ENCODE measurements at regions not wholly inside any gene's neighbourhood (a gene's known extent, or its start where the extent isn't known, plus 50 kb on each side); places are given as distances from the start of the nearest gene placed in this dataset.

- DNase-seq, result no peak
Observed at GRCh38 chr2:59957504-59957903, 596.0 kb downstream of the BCL11A start.

DNA sequence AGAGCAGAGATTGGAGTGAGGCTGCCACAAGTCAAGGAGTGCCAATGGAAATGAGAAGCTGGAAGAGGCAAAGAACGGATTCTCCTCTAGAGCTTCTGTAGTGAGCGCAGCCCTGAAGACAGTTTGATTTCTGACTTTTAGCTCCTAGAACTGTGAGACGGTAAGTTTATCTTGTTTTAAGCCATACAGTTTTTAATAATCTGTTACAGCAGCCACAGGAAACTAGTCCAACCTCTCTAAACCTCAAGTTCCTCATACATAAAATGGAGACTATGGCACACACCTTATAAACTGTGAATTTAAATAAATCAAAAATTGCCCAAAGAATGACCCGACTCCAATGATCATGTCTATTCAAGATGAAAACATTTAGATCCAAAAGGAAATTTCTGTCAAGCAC is 596.5 kb downstream of the BCL11A start:
- DNase-seq, result no peak

DNA sequence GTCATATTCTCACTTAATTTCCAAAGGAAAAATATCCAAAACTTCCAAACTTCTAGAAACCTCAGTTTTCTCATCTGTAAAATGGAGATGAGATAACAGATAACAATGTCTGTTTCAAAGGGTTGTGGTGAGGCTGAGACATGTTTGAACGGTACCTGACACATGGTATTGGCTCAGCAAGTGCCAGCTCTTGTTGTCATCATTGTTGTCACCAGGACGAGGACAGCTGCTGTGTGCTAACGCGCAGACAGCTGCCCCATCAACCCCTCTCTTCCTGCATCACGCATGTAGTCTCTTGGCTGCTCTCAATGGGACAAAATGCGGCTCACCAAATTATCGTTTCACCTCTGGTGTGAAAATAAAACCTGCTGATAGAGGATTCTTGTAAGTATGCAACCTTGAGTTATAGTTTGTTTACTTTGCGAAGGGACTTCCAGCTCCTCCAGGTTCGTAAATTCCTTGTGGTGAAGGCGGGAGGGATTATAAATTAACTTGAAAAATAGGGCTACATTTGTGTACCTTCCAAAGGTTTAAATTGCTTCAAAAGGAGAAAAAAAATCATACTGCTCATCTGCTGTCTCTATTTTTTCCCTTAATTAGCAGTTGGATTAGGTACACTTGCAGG is 605.4 kb downstream of the BCL11A start:
- no peak for DNase-seq

GRCh38 chr2:59947209-59947608 is 606.2 kb downstream of the BCL11A start:
- no peak for DNase-seq

DNA sequence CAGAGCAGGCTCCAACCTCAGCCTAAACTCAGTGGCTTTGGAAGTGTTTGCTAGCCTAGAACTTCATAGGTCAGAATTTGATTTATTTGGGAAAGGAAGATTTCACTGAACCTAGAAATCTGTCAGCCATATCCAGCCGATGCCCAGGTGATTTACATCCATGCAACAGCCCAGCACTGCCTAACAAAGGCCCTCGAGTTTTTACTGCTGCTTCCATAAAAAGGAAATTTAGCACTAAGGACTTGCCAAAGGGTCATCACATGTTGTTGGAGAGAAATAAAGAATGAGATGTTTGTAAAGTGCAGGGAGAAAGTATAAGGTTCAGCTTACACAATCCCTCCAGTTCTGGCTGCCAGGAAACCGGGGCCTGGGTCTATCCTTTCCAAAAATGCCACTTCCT is 614.2 kb downstream of the BCL11A start:
- no peak for DNase-seq

GRCh38 chr2:59938181-59938580 is 615.3 kb downstream of the BCL11A start:
- DNase-seq, result no peak

DNA sequence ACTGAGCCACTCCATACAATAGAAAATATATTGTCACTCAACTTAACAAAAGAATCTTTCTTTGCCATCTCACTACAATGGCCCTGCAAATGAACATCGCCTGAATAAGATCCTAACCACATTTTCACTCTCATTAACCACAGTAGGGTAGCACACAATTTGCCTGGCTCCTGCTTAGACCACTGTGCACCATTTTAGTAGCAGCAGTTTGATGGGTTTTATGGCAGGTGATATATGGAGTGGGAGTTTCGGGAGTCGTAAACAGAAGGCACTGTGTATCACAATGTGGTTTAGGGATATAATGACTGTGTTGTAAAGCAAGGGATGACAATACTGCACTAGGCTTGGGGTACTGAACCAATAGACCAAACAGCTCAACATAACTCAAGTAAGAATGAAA is 617.4 kb downstream of the BCL11A start:
- DNase-seq, result no peak

GRCh38 chr2:59935005-59935404 is 618.4 kb downstream of the BCL11A start:
- no peak for DNase-seq

GRCh38 chr2:59933948-59934347 is 619.5 kb downstream of the BCL11A start:
- no peak for DNase-seq

- no peak for DNase-seq
Observed at GRCh38 chr2:59932341-59932740, 621.1 kb downstream of the BCL11A start.

DNA sequence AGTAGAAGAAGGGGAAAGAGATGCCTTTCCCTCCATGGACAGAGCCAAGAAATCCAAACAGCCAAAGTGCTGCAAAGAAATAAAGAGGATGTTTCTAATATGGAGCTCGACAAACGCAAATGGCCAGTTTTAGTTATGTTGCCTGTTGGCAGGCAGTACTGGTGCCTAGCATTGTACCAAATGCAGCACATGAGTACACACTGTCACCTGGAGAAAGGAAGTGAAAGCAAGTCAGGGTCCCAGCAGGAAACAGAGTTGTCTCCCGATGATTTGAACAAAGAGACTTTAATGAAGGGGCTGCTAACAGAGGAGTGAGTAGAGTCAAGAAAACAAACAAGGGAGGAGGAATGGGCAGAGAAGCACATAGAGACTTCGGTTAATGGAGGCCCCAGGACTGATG is 623.0 kb downstream of the BCL11A start:
- DNase-seq, result no peak

GRCh38 chr2:59926731-59927130 is 626.7 kb downstream of the BCL11A start:
- DNase-seq, result no peak

DNA sequence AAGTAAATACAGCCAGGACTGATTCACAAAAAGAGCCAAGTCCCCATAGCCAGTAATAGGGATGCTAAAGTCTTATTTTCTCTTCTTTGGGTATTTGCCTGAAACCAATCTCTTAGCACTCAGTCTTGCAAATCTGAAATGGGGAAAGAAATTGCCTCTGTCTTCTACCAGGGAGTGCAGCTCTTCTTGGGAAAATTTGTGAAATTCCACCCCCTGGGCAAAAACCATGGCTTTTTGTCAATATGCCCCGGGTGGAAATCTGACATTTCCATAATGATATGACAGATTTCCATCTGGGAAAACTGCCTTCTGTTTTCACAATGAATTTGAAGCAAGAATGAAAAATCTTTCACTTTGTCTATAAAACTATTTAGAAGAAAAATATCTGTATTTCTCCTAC is 628.1 kb downstream of the BCL11A start:
- DNase-seq, result no peak

DNA sequence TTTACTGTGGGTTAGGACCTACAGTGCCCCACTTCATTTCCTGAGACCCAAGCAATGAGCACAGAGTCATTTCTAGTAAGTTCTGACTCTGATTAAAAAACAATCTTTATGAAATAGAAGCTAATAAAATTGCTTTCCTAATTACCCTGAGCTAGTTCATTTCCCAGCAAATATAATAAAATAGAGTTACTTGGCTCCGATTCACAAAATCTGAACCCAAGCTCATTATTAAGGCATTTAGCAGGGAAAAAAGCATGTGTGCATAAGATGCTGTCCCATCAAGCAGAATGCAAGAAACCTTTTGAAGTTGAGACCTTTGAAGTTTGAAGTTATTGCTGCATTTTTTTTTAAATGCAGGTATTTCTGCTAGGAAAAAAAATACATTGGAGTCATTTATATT is 629.1 kb downstream of the BCL11A start:
- no peak for DNase-seq

GRCh38 chr2:59922450-59922849 is 631.0 kb downstream of the BCL11A start:
- no peak for DNase-seq

DNA sequence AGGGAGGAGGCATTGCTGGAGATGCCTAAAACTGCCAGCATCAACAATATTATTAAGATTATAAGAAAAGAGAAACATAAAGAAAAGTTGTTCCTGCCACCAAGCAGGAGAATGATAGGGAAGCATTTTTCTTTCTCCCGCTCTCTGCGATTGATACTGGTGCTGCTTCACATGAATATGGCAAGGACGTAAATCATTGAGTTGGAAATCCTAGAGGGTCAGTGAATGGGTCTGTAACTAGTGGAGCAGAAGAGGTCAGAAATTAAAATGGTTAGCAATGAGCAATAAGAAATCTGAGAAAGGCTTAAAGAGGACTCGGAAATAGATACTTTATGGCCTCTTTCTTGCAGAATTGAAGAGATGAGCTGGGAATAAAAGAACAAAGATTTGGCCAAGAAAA is 631.7 kb downstream of the BCL11A start:
- no peak for DNase-seq

GRCh38 chr2:59920961-59921360 is 632.5 kb downstream of the BCL11A start:
- DNase-seq, result peak; percentile 60

- no peak for DNase-seq
Observed at GRCh38 chr2:59920307-59920706, 633.1 kb downstream of the BCL11A start.

DNA sequence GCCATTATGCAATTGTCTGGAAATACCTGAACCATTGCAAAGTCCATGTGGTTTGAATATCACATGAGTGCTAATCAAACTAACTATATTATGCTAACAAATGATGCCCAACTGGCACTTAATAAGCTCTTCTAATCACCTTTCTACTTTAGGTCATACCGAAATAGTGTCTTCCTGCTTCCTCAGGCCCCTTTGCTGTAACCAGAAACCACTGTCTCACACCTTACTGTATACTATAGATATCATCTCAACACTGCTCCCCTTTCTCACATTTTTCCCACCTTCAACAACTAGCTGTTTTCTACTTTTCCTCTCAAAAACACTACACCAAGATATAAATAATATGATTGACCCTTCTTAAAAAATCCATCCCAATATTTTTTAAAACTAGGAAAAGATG is 633.9 kb downstream of the BCL11A start:
- DNase-seq, result no peak

GRCh38 chr2:59912042-59912441 is 641.4 kb downstream of the BCL11A start:
- no peak for DNase-seq

GRCh38 chr2:59910166-59910565 is 643.3 kb downstream of the BCL11A start:
- no peak for DNase-seq

DNA sequence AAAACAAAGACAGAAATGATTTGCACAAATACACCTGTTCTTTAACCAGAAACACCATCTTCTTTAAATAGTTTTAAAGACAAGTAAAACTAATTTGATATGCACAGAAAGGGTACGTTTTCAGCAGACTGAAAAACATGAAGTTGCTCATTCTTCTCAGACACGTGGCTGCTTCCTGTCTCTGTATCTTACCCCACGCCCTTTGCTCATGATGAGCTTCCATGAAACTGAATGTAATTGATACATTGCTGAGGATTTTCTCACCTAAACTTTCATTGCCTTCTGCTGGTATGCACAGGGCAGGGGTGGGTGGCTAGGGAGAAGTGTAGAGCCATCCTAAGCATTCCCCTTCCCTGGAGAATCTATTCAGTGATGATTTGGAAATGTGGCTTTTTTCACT is 644.3 kb downstream of the BCL11A start:
- DNase-seq, result no peak

DNA sequence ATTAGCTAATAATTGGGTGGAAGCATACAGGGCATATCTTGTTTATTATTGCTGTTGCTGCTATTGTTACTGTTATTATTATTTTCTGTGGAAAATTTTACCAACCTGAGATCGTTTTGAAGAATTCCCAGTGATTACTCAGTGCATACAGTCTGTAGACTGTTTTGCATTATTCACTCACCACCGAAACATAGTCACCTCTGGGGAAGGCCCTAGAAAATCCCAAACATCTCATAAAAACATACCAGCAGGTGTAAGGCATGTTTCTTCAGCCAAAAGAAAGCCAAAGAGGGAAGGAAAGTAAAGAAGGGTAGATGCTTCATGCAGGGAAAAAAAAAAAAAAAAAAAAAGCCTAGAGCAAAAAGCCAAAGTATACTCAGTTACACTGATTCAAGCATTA is 647.7 kb downstream of the BCL11A start:
- no peak for DNase-seq

DNA sequence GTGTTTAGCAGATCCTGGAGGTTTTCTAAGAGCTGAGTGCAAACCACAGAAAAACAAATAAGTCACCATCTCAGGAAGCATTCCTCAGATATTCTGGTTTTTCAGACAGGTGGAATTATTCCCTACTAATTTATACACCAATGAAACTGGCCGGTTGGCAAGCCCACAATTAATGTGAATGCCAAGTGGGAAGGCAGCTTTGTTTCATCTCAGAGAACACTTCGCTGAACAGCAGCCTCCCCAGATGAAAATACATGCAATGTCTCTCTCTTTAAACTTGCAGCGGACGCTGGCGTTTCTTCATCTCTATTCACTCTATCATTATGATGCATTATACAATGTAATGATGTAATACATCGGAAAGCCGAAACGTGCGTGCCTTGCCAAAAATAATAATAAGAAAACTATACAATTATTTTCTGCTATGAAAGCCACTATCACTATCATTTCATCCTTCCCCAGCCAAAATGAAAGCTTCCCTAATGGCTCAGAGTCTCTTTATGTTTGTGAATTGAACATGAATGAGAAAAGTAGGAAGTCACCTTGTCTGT is 649.4 kb downstream of the BCL11A start:
- DNase-seq, result no peak

- DNase-seq, result no peak
Observed at GRCh38 chr2:59900728-59901452, 652.6 kb downstream of the BCL11A start.

Measured in islet precursor cell (in vitro differentiated cells).